ENCODE measurements at regions not wholly inside any gene's neighbourhood (a gene's known extent, or its start where the extent isn't known, plus 50 kb on each side); places are given as distances from the start of the nearest gene placed in this dataset.

GRCh38 chr9:113756476-113757192 is 119.5 kb upstream of the ZNF618 start:
- no peaks in the 10 kb centered on the region for H3K4me1 Mint-ChIP-seq
- H3K9me3 Mint-ChIP-seq, result no peaks in the 10 kb centered on the region
- no peak overlapping the region for H3K4me3 Mint-ChIP-seq
- no peaks in the 10 kb centered on the region for H3K36me3 Mint-ChIP-seq (ENCODE audit: low read depth)
- H3K27me3 Mint-ChIP-seq, result peaks cover 36% of the 10 kb centered on the region
- ATAC-seq (replicated peaks), result no peak
- no peak overlapping the region for H3K27ac Mint-ChIP-seq

GRCh38 chr9:113763429-113763828 is 112.7 kb upstream of the ZNF618 start:
- peaks cover 25% of the 10 kb centered on the region for H3K27me3 Mint-ChIP-seq
- H3K27ac Mint-ChIP-seq, result no peak overlapping the region
- no peak overlapping the region for H3K4me3 Mint-ChIP-seq
- no peaks in the 10 kb centered on the region for H3K4me1 Mint-ChIP-seq
- no peaks in the 10 kb centered on the region for H3K36me3 Mint-ChIP-seq (ENCODE audit: low read depth)
- H3K9me3 Mint-ChIP-seq, result peaks cover 12% of the 10 kb centered on the region
- ATAC-seq (replicated peaks), result no peak

- no peak for ATAC-seq (replicated peaks)
- peaks cover 22% of the 10 kb centered on the region for H3K27me3 Mint-ChIP-seq
- no peaks in the 10 kb centered on the region for H3K36me3 Mint-ChIP-seq (ENCODE audit: low read depth)
Observed at GRCh38 chr9:113764572-113764971, 111.5 kb upstream of the ZNF618 start.

GRCh38 chr9:113769412-113769811 is 106.7 kb upstream of the ZNF618 start:
- Mint-ChIP-seq H3K27ac (no peak overlapping the region), H3K9me3 (peaks cover 12% of the 10 kb centered on the region), H3K4me3 (no peak overlapping the region), H3K27me3 (peaks cover 11% of the 10 kb centered on the region), H3K36me3 (ENCODE audit: low read depth) (no peaks in the 10 kb centered on the region), H3K4me1 (no peaks in the 10 kb centered on the region)
- no peak for ATAC-seq (replicated peaks)

More at GRCh38 chr9:113764572-113764971, 111.5 kb upstream of the ZNF618 start:
- H3K4me3 Mint-ChIP-seq, result no peak overlapping the region
- H3K27ac Mint-ChIP-seq, result no peak overlapping the region
- no peaks in the 10 kb centered on the region for H3K4me1 Mint-ChIP-seq
- peaks cover 12% of the 10 kb centered on the region for H3K9me3 Mint-ChIP-seq

GRCh38 chr9:113770396-113770795 is 105.7 kb upstream of the ZNF618 start:
- Mint-ChIP-seq H3K4me3 (no peak overlapping the region), H3K9me3 (peaks cover 12% of the 10 kb centered on the region), H3K4me1 (no peaks in the 10 kb centered on the region), H3K27me3 (peaks cover 4% of the 10 kb centered on the region), H3K27ac (no peak overlapping the region), H3K36me3 (ENCODE audit: low read depth) (no peaks in the 10 kb centered on the region)
- no peak for ATAC-seq (replicated peaks)

- H3K36me3 Mint-ChIP-seq (ENCODE audit: low read depth), result no peaks in the 10 kb centered on the region
- H3K9me3 Mint-ChIP-seq, result peaks cover 9% of the 10 kb centered on the region
- ATAC-seq (replicated peaks), result no peak
- no peak overlapping the region for H3K4me3 Mint-ChIP-seq
- peaks cover 4% of the 10 kb centered on the region for H3K27me3 Mint-ChIP-seq
- no peaks in the 10 kb centered on the region for H3K4me1 Mint-ChIP-seq
- H3K27ac Mint-ChIP-seq, result no peak overlapping the region
Observed at GRCh38 chr9:113771199-113771598, 104.9 kb upstream of the ZNF618 start.

GRCh38 chr9:113772121-113772810 is 103.8 kb upstream of the ZNF618 start:
- H3K4me1 Mint-ChIP-seq, result no peaks in the 10 kb centered on the region
- no peak for ATAC-seq (replicated peaks)
- no peak overlapping the region for H3K4me3 Mint-ChIP-seq
- H3K36me3 Mint-ChIP-seq (ENCODE audit: low read depth), result no peaks in the 10 kb centered on the region
- peaks cover 4% of the 10 kb centered on the region for H3K27me3 Mint-ChIP-seq
- peaks cover 4% of the 10 kb centered on the region for H3K9me3 Mint-ChIP-seq
- no peak overlapping the region for H3K27ac Mint-ChIP-seq

GRCh38 chr9:113774963-113775362 is 101.1 kb upstream of the ZNF618 start:
- no peak overlapping the region for H3K27ac Mint-ChIP-seq
- H3K27me3 Mint-ChIP-seq, result no peaks in the 10 kb centered on the region
- ATAC-seq (replicated peaks), result no peak
- no peaks in the 10 kb centered on the region for H3K36me3 Mint-ChIP-seq (ENCODE audit: low read depth)
- H3K4me1 Mint-ChIP-seq, result no peaks in the 10 kb centered on the region
- H3K4me3 Mint-ChIP-seq, result no peak overlapping the region
- no peaks in the 10 kb centered on the region for H3K9me3 Mint-ChIP-seq

- no peak for ATAC-seq (replicated peaks)
- no peak overlapping the region for H3K27ac Mint-ChIP-seq
- no peak overlapping the region for H3K4me3 Mint-ChIP-seq
- no peaks in the 10 kb centered on the region for H3K4me1 Mint-ChIP-seq
- no peaks in the 10 kb centered on the region for H3K27me3 Mint-ChIP-seq
- no peaks in the 10 kb centered on the region for H3K36me3 Mint-ChIP-seq (ENCODE audit: low read depth)
- no peaks in the 10 kb centered on the region for H3K9me3 Mint-ChIP-seq
Observed at GRCh38 chr9:113775749-113776148, 100.4 kb upstream of the ZNF618 start.

GRCh38 chr9:113776194-113776593 is 99.9 kb upstream of the ZNF618 start:
- Mint-ChIP-seq H3K27me3 (peaks cover under 1% of the 10 kb centered on the region), H3K36me3 (ENCODE audit: low read depth) (no peaks in the 10 kb centered on the region), H3K4me3 (no peak overlapping the region), H3K27ac (no peak overlapping the region), H3K9me3 (no peaks in the 10 kb centered on the region), H3K4me1 (no peaks in the 10 kb centered on the region)
- no peak for ATAC-seq (replicated peaks)

- Mint-ChIP-seq H3K36me3 (ENCODE audit: low read depth) (no peaks in the 10 kb centered on the region), H3K27ac (no peak overlapping the region), H3K4me3 (no peak overlapping the region), H3K9me3 (no peaks in the 10 kb centered on the region), H3K4me1 (no peaks in the 10 kb centered on the region), H3K27me3 (peaks cover 12% of the 10 kb centered on the region)
- no peak for ATAC-seq (replicated peaks)
Observed at GRCh38 chr9:113781381-113781780, 94.7 kb upstream of the ZNF618 start.

GRCh38 chr9:113781896-113782295 is 94.2 kb upstream of the ZNF618 start:
- peaks cover 12% of the 10 kb centered on the region for H3K27me3 Mint-ChIP-seq
- H3K36me3 Mint-ChIP-seq (ENCODE audit: low read depth), result no peaks in the 10 kb centered on the region
- H3K9me3 Mint-ChIP-seq, result no peaks in the 10 kb centered on the region
- no peak for ATAC-seq (replicated peaks)
- H3K4me3 Mint-ChIP-seq, result no peak overlapping the region
- H3K4me1 Mint-ChIP-seq, result no peaks in the 10 kb centered on the region
- H3K27ac Mint-ChIP-seq, result no peak overlapping the region

- Mint-ChIP-seq H3K9me3 (no peaks in the 10 kb centered on the region), H3K4me1 (no peaks in the 10 kb centered on the region), H3K4me3 (no peak overlapping the region), H3K27me3 (peaks cover 12% of the 10 kb centered on the region), H3K27ac (no peak overlapping the region), H3K36me3 (ENCODE audit: low read depth) (no peaks in the 10 kb centered on the region)
- no peak for ATAC-seq (replicated peaks)
Observed at GRCh38 chr9:113783475-113783874, 92.6 kb upstream of the ZNF618 start.

- Mint-ChIP-seq H3K27ac (no peak overlapping the region), H3K36me3 (ENCODE audit: low read depth) (no peaks in the 10 kb centered on the region), H3K4me1 (no peaks in the 10 kb centered on the region), H3K9me3 (no peaks in the 10 kb centered on the region), H3K27me3 (peaks cover 15% of the 10 kb centered on the region), H3K4me3 (no peak overlapping the region)
- no peak for ATAC-seq (replicated peaks)
Observed at GRCh38 chr9:113785334-113785733, 90.8 kb upstream of the ZNF618 start.

GRCh38 chr9:113786071-113786470 is 90.0 kb upstream of the ZNF618 start:
- Mint-ChIP-seq H3K36me3 (ENCODE audit: low read depth) (no peaks in the 10 kb centered on the region), H3K27ac (no peak overlapping the region), H3K9me3 (no peaks in the 10 kb centered on the region), H3K27me3 (peaks cover 19% of the 10 kb centered on the region), H3K4me3 (no peak overlapping the region), H3K4me1 (no peaks in the 10 kb centered on the region)
- no peak for ATAC-seq (replicated peaks)
